ENCODE measurements at regions not wholly inside any gene's neighbourhood (a gene's known extent, or its start where the extent isn't known, plus 50 kb on each side); places are given as distances from the start of the nearest gene placed in this dataset.

DNA sequence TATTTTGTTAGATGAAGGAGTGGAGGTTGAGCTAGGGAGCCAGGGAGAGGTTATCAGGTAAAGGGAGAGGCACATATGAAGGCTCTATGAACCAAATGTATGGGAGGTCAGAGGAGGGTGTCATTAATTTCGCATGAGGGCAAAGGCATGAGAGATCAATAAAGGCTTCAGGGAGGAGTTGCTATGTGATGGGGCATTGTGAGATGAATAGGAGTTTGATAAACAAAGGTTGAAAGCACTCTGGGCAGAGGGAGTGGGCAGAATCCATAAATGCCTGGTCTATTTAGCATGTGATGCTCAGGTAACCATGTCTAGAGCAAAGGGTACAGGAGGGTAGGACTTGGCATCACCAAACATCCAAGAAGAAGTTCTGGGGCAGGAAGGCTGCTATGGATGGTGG lies 273.4 kb downstream of the HAUS1 start:
- no peak for DNase-seq (ENCODE audit: low read depth in 2 of 2, low spot score in 1 of 2)

- DNase-seq (ENCODE audit: low read depth in 2 of 2, low spot score in 1 of 2), result no peak
These were observed 274.1 kb downstream of the HAUS1 start for GRCh38 chr18:46378126-46378863.

- no peak for DNase-seq (ENCODE audit: low read depth in 2 of 2, low spot score in 1 of 2)
These were observed 274.7 kb downstream of the HAUS1 start for GRCh38 chr18:46378864-46379207.

DNA sequence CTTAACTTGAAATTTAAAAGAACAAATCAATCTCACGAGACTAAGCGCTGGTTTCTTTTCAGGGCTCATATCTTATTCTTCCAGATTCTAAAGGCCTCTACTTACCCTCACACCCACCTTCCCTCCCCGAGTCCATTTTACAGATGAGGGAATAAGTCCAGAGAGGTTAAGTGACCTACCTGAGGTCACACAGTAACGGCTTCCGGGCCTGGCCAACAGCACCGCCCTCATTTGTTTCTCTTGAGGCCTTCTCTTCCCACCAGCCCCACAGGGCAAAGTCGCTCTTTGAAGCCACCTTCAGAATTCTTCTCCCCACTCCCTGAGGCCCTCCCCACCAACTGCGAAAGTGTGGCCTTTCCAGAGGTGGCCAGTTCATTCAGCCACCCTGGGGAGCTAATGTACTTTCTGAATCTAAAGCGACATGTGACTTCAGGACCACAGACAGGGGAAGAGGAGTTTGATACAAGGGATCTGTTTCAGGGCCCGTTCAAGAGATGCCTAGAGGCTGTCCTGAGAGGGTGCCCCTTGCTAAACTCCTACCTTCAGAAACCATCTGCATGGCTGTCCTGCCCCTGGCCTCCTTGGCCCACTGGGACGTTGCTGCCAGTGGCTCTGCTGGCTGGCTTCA lies 275.3 kb downstream of the HAUS1 start:
- no peak for DNase-seq (ENCODE audit: low read depth in 2 of 2, low spot score in 1 of 2)

GRCh38 chr18:46385124-46385523 lies 271.9 kb downstream of the LOXHD1 start:
- no peak for DNase-seq (ENCODE audit: low read depth in 2 of 2, low spot score in 1 of 2)

GRCh38 chr18:46386788-46387187 lies 270.2 kb downstream of the LOXHD1 start:
- DNase-seq (ENCODE audit: low read depth in 2 of 2, low spot score in 1 of 2), result no peak

DNA sequence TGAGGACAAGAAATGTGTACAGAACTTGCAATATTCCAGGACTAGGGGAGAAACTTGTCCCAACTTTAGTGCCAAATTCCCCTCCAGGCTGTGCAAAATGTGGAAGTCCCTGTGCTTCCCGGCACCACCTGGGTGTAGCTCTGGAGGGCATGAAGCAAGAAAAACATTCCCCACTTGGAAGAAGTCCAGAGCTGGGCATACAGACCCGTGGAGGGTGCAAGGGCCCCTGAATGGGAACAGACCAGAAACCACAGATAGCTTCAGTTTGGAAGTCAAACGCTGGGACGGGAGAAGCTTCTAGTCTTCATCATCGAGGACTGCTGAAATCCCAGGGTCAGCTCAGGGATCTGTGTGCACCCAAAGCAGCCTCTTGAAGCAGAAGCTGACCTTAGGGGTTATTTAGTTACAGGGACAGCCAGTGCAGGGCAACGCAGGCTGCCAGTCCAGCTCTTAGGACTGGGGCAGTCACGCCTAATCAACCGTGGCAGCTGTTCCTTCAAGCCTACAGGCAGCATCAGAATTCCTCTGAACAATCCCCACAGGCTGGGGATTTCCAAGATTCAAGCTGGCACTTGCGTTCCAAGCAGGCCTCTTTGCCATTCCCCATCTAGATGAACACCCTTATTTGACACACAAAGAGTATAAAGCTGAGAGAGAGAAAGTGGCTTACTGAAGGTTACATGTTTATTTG lies 269.4 kb downstream of the LOXHD1 start:
- no peak for DNase-seq (ENCODE audit: low read depth in 2 of 2, low spot score in 1 of 2)

DNA sequence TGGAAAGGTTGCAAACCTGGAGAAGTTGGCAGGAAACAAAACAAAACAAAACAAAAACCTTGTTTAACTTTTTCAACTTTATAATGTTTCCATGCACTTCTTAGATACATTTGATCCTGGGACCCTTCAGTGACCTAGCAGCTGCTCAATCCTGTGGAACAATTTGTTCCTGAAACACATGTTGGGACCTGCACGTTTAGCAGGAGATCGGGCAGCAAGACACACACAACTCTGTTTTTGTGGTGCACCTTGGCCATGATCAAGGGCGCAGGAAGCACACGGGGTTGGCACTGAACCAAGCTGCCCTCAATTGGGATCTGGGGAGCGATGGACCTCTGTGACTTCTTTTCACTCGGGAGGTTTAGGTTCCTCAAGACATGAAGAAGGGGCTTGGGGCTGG lies 268.7 kb downstream of the LOXHD1 start:
- no peak for DNase-seq (ENCODE audit: low read depth in 2 of 2, low spot score in 1 of 2)

DNA sequence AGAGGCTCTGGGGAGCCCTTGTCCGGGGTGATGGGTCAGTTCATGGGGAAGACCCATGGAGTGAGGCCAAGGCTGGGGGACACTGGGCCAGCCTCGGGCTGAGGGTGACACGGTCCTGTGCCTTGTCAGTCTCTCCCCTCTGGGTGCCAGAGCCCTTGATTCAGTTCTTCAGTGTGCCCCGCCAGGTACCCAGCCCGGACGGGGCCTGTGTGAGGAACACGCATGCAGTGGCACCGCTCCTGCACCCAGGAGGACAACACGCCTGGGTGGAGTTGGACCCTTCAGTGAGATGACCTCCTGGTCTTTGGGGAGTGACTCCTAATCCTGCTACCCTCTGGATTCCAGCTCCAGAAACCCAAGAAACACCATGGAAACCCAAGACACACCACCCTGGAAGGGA lies 264.4 kb downstream of the LOXHD1 start:
- DNase-seq (ENCODE audit: low read depth in 2 of 2, low spot score in 1 of 2), result no peak

DNA sequence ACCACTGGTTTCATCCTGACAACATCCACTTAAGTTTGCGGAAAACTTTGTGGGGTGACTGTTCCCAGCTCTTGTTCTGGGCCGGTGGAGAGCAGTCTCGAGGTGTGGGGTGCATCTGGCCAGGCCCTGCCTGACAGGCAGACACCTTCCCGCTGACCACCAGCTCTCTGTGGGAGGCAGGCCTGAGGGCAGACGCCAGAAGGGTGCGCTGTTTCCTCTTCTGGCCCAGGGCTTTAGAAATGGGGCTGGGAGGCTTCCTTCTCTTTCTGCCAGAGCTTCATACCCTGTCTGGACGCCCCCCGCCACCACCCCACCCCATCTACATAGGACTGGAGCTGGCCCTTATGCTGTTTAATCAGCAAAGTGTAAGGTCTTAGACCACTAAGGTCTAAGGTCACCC lies 263.8 kb downstream of the LOXHD1 start:
- no peak for DNase-seq (ENCODE audit: low read depth in 2 of 2, low spot score in 1 of 2)

DNA sequence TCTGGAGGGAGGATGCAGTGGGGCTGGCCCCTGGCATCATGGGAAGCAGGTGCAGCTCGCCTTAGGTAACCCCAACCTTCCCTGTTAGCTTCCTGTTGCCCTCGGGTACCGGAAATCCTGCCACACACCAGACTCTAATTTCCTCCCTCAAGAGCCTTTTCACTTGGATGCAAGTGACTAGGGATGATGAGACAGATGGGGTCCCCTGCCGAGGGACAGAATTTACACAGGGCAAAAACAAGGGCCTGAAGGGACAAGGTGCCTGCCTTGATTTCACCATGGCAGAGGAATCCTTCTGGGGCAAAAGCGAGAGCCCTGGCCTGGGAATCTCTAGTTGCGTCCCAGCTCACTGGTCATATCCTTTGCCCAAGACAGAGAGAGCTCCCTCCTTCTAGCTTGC lies 263.1 kb downstream of the LOXHD1 start:
- DNase-seq (ENCODE audit: low read depth in 2 of 2, low spot score in 1 of 2), result no peak

DNA sequence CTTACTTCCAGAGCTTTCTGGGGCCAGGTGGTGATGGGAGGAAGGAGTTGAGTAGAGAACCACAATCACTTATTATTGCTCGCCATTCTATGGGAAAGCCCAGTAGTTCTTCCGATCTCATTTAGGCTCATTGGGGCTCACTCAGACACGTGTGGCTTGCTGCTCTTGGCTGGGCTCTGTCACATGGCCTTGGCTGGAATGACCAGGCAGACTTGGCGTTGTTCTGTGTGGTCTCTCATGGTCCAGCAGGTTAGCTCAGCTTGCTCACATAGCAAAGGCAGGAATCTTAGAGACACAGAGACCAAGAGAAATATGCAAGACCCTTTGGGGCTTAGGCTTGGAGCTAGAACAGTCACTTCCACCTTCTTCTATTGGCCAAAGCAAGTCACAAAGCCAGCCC lies 261.2 kb downstream of the LOXHD1 start:
- DNase-seq (ENCODE audit: low read depth in 2 of 2, low spot score in 1 of 2), result no peak

DNA sequence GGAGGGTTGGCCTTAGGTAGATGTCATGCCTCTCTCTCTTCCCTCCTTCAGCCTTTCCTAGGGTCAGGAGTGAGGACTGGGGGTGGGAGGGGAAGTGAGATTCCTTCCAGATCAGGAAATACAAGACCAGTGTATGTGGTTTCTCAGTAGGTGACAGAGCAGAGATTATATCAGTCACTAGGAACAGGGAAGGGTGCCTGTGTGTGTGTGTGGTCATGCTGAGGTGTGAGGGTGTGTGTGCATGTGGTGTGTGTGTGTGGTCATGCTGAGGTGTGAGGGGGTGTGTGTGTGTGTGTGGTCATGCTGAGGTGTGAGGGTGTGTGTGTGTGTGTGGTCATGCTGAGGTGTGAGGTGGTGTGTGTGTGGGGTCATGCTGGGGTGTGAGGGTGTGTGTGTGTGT lies 259.8 kb downstream of the LOXHD1 start:
- no peak for DNase-seq (ENCODE audit: low read depth in 2 of 2, low spot score in 1 of 2)

DNA sequence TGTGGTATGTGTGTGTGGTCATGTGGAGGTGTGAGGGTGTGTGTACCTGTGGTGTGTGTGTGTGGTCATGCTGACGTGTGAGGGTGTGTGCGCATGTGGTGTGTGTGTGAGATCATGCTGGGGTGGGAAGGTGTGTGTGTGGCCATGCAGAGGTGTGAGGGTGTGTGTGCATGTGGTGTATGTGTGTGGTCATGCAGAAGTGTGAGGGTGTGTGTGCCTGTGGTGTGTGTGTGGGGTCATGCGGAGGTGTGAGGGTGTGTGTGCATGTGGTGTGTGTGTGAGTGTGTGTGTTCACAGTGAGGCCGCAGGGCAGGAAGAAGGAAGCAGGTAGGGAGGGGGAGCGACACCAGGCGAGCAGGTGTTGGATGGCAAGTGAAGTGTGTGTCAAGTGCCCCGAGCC lies 259.0 kb downstream of the LOXHD1 start:
- no peak for DNase-seq (ENCODE audit: low read depth in 2 of 2, low spot score in 1 of 2)

- DNase-seq (ENCODE audit: low read depth in 2 of 2, low spot score in 1 of 2), result no peak
These were observed 258.4 kb downstream of the LOXHD1 start for GRCh38 chr18:46398625-46399024.

DNA sequence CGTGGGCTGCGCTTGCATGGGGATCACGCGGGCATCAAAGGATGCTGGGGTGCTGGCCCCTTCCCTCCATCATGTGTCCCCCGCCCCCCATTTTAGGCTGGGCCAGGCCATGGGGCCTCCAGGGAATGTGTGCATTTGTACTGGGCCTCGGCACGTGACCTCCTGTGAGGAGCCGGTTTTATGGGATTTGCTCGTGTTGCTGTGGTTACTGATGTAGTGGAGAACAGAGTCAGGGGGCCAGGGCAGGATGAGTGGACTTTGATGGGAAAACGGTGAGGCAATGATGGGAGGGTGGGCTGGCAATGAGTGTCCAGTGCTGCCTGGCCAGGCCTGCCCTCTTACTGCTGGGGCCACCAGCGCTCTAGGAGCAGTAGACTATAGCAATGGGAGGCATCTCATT lies 257.7 kb downstream of the LOXHD1 start:
- DNase-seq (ENCODE audit: low read depth in 2 of 2, low spot score in 1 of 2), result no peak

GRCh38 chr18:46400449-46400848 lies 256.6 kb downstream of the LOXHD1 start:
- no peak for DNase-seq (ENCODE audit: low read depth in 2 of 2, low spot score in 1 of 2)

DNA sequence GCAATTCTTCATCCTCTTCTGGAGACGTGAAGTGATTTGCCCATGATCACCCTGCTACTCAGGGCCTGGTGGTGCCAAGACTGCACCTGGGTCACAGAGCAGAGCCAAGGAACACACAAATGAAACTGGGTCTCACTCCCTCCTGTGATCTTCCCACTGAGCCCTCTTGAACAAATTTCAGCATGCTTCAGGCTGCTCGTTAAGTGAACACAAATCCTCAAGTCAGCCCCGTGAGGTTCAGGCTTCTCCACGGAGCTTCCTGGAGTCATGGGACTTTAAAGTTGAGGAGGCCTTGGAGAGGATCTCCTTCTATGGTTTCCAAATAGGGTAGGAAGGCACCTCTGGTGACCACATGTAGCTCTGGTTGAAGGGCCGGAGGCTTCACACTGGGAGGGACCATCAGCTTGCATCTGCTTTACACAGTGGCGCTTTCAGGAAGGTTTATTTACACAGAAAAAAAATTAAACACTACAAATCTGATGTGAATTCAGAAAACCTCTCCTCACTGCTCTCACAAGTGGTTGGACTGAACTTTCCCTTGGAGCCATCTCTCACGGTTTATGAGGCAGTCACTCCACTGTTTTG lies 255.4 kb downstream of the LOXHD1 start:
- DNase-seq (ENCODE audit: low read depth in 2 of 2, low spot score in 1 of 2), result no peak

GRCh38 chr18:46402396-46402795 lies 254.6 kb downstream of the LOXHD1 start:
- DNase-seq (ENCODE audit: low read depth in 2 of 2, low spot score in 1 of 2), result no peak

DNA sequence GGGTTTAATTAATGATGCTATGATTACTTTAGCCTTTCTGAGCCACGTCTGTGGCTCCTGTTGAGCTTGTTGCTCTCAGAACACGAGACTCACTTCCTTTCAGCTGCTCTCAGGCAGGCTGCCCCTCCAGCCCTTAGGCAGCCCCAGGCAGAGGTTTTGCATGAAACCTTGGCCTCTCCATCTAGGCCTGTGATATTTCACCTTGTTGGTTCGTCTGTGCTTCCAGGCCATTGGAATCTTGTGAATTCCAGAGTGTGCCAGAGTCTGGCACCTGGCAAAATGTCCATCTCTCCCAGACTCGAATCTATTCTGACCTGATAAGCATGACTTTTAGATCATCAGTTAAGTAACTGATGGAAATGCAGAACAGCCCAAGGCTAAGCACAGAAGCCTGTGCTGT lies 254.1 kb downstream of the LOXHD1 start:
- DNase-seq (ENCODE audit: low read depth in 2 of 2, low spot score in 1 of 2), result no peak

DNA sequence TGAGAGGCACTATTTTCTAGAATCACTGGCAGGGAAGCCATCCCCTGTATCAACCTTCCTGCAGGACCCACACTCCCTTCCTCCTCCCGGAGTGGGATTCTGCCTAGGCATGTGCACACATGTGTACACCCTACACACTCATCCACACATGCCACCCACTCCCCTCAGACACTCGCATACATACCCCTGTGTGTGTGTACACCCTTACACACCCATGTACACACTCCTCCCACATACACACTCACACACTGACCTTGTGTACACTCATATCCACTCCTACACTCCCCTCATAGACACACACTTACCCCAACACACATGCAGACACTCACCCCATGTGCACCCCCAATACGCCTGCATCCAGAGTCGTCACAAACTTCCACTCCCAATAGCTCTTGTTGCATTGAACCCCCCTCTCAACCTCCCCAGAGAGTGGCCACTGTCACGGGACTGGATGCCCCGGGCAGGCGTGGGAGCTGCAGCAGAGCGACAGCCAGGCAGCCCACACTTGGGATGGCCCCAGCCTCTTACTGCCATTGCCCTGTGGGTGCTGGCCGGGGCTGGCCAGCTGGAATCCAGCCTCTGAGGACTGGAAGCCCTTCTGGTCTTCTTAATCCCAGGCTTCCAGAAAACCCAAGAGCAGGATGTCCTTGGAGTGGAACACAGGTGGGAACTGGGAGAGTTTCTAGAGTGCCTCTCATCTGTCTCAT lies 251.0 kb downstream of the LOXHD1 start:
- no peak for DNase-seq (ENCODE audit: low read depth in 2 of 2, low spot score in 1 of 2)

DNA sequence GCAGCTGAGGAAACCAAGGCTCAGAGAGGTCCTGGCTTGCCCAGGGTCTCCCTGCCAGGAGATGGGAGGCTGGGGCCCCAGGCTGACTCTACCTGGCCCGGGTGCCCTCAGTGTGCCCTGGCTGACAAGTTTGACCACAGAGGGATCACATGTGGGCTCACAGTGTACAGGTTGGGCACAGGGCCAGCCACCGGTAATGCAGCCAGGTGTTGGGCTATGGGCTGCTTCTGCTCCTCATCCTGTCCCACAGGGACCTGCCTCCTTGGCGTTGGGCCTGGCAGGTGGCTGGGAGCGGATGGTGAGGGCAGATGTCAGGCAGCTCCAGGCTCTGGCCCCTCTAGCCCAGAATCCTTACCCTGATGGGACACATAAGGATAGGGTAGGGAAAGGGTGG lies 250.5 kb downstream of the LOXHD1 start:
- DNase-seq (ENCODE audit: low read depth in 2 of 2, low spot score in 1 of 2), result no peak

All from stimulated activated CD8-positive, alpha-beta memory T cell treated with anti-CD3 and anti-CD28 coated beads, Interleukin-4, amount 100 ng/mL, for 1 hour (primary cell).